ENCODE measurements at regions not wholly inside any gene's neighbourhood (a gene's known extent, or its start where the extent isn't known, plus 50 kb on each side); places are given as distances from the start of the nearest gene placed in this dataset.

DNA sequence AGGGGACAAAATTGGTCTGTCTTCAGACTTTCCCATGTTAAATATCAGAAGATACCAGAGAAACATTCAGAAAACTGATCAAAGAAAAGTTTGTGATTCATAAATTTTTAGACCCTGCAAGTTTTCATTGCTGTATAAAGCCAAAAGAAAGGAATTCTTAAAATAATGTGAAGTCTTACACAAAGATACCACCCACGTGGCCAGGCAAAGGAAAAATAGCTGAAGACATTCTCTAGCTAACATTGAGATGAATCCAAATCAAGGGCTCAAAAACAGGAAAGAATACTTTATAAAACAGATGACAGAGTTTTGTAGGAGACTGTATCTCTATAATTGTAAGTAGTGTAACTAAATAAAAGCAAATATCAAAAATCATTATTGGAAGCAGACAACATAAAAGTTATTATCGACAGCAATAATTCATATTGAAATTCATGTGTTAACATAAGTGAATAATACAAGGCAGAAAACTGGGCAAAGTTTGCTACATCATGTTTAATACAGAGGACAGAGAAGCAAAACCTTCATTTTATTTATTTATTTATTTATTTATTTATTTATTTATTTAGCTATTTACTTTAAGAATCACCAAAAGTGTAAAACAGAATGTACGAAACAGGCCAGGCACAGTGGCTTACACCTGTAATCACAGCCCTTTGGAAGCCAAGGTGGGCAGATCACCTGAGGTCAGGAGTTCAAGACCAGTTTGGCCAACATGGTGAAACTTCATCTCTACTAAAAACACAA lies 204.6 kb upstream of the SLIT2 start:
- no peak for DNase-seq (ENCODE audit: extremely low read depth, low read depth)
- TF ChIP-seq, protein P1, sequence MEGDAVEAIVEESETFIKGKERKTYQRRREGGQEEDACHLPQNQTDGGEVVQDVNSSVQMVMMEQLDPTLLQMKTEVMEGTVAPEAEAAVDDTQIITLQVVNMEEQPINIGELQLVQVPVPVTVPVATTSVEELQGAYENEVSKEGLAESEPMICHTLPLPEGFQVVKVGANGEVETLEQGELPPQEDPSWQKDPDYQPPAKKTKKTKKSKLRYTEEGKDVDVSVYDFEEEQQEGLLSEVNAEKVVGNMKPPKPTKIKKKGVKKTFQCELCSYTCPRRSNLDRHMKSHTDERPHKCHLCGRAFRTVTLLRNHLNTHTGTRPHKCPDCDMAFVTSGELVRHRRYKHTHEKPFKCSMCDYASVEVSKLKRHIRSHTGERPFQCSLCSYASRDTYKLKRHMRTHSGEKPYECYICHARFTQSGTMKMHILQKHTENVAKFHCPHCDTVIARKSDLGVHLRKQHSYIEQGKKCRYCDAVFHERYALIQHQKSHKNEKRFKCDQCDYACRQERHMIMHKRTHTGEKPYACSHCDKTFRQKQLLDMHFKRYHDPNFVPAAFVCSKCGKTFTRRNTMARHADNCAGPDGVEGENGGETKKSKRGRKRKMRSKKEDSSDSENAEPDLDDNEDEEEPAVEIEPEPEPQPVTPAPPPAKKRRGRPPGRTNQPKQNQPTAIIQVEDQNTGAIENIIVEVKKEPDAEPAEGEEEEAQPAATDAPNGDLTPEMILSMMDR (IDR thresholded peaks at IDR 0.05; ENCODE audit: low read depth, low read length) = no peak

- no peak for DNase-seq (ENCODE audit: extremely low read depth, low read depth)
- TF ChIP-seq, protein P1 (IDR thresholded peaks at IDR 0.05; ENCODE audit: low read depth, low read length) = no peak
Measured at GRCh38 chr4:20046179-20046578, 205.5 kb upstream of the SLIT2 start.

DNA sequence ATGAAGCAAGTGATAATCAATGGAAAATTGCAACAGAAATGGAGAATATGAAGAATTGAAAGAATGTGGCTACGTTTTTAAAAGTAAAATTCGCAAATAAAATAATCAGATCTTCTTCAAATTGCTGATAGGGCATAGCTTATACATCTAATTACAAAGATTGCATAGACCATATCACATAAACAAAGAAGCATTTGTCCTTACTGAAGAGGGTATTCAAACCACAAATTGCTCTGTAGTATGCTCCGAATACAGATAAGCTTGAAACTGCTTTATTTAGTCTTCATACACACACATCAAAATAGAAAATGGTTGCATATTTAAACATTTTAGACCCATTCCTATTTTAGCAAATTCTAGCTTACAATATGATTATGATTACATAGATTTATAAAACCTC lies 206.7 kb upstream of the SLIT2 start:
- DNase-seq (ENCODE audit: extremely low read depth, low read depth) = no peak
- TF ChIP-seq, protein P1 (IDR thresholded peaks at IDR 0.05; ENCODE audit: low read depth, low read length) = no peak

GRCh38 chr4:20044502-20044911 lies 207.2 kb upstream of the SLIT2 start:
- peak; percentile 39 for DNase-seq (ENCODE audit: extremely low read depth, low read depth)
- TF ChIP-seq, protein P1 (IDR thresholded peaks at IDR 0.05; ENCODE audit: low read depth, low read length) = no peak

DNA sequence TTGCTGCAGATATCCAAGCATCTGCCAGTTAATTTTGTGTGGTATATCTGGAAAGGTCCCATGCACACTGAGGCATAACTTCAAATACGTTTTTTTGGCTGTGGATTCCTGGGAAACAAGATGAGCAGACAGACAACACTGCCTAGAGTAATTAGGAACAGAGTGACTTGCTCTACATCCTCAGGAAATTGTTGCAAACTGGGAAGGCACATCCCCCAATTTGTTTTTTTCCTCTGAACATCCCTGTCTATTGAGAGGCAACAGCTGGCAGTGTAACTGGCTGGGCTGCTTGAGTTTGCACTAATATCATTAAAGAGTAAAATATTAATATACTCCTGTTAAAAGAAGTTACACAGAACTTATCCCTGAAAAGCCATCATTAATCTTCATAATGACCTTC lies 207.7 kb upstream of the SLIT2 start:
- no peak for DNase-seq (ENCODE audit: extremely low read depth, low read depth)
- TF ChIP-seq, protein P1 (IDR thresholded peaks at IDR 0.05; ENCODE audit: low read depth, low read length) = no peak

DNA sequence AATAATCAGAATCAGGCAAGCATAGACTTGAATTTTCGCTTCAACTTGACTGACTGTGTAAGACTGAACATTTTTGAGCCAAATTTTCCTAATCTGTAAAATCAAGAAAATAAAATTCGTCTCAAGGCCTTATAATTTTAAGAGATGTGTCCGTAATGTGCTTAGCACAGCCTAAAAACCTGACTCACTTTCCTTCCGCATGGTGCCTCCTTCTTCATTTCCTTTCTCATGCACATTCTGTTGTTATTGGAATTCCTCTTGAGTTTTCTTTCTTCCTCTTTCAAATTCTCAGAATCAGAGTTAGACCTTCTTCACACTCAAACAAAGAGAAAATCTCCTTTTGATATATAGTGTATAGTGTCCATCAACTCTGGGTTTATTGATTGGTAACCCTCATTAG lies 208.9 kb upstream of the SLIT2 start:
- TF ChIP-seq, protein P1 (IDR thresholded peaks at IDR 0.05; ENCODE audit: low read depth, low read length) = no peak
- DNase-seq (ENCODE audit: extremely low read depth, low read depth) = no peak

- TF ChIP-seq, protein P1 (IDR thresholded peaks at IDR 0.05; ENCODE audit: low read depth, low read length) = no peak
- DNase-seq (ENCODE audit: extremely low read depth, low read depth) = no peak
Measured at GRCh38 chr4:20041839-20042407, 209.8 kb upstream of the SLIT2 start.

All from AG09319 (cell line).